Activated CD4-positive, alpha-beta T cell treated with anti-CD3 and anti-CD28 coated beads, Interleukin-2, amount 10 ng/mL, durations not matched to agents 7 days and 5 days (primary cell): ENCODE measurements at regions not wholly inside any gene's neighbourhood (a gene's known extent, or its start where the extent isn't known, plus 50 kb on each side); places are given as distances from the start of the nearest gene placed in this dataset.
"Not testable (repeated sequence)": the region's sequence is repeated elsewhere in the genome, so short reads cannot be mapped to it uniquely, and the experiment has no call there.

Source experiments
- CTCF ChIA-PET: fragments of 350-600 bp; sonication (Branson Sonifier 250); formaldehyde crosslinking; loops from one replicate; lab custom pipeline; 2021; ENCODE audit warnings: antibody characterized with exemption; lab: Charles Lee
- POLR2A ChIA-PET: fragments of 350-600 bp; sonication (Branson Sonifier 250); formaldehyde crosslinking; loops from one replicate; lab custom pipeline; 2021; ENCODE audit warnings: antibody characterized with exemption; lab: Charles Lee
- DNase-seq: peaks from one replicate; pipeline ENCODE4 v3.0.0-alpha.2; 2020
- H3K27ac Mint-ChIP-seq: one replicate; pipeline ENCODE4 v1.8.0; 2021; ENCODE audit warnings: mild to moderate bottlenecking, moderate library complexity, mixed read lengths
- H3K27me3 Mint-ChIP-seq: one replicate; pipeline ENCODE4 v1.8.0; 2021; ENCODE audit warnings: mixed read lengths
- H3K36me3 Mint-ChIP-seq: one replicate; pipeline ENCODE4 v1.8.0; 2021; ENCODE audit warnings: low read depth, mixed read lengths
- H3K4me1 Mint-ChIP-seq: one replicate; pipeline ENCODE4 v1.8.0; 2021; ENCODE audit warnings: mixed read lengths
- H3K4me3 Mint-ChIP-seq: one replicate; pipeline ENCODE4 v1.8.0; 2021; ENCODE audit warnings: mild to moderate bottlenecking, moderate library complexity, mixed read lengths
- H3K9me3 Mint-ChIP-seq: one replicate; pipeline ENCODE4 v1.8.0; 2021; ENCODE audit warnings: mixed read lengths

- H3K27me3 Mint-ChIP-seq, H3K4me3 Mint-ChIP-seq, H3K36me3 Mint-ChIP-seq, DNase-seq, H3K27ac Mint-ChIP-seq, CTCF ChIA-PET, H3K4me1 Mint-ChIP-seq, H3K9me3 Mint-ChIP-seq, POLR2A ChIA-PET: not testable (repeated sequence)
These were observed 94.3 kb downstream of the XKR3 start for GRCh38 chr22:16730894-16731293.

- POLR2A ChIA-PET: not testable (repeated sequence)
These were observed 97.7 kb downstream of the XKR3 start for GRCh38 chr22:16727491-16727890.

GRCh38 chr22:16723241-16723640, 102.0 kb downstream of the XKR3 start:
- H3K9me3 Mint-ChIP-seq, H3K27me3 Mint-ChIP-seq, H3K4me1 Mint-ChIP-seq, CTCF ChIA-PET, H3K4me3 Mint-ChIP-seq, H3K27ac Mint-ChIP-seq, DNase-seq, H3K36me3 Mint-ChIP-seq, POLR2A ChIA-PET: not testable (repeated sequence)

More at GRCh38 chr22:16727491-16727890, 97.7 kb downstream of the XKR3 start:
- H3K9me3 Mint-ChIP-seq, H3K4me3 Mint-ChIP-seq, H3K4me1 Mint-ChIP-seq, H3K27ac Mint-ChIP-seq, H3K27me3 Mint-ChIP-seq, DNase-seq, H3K36me3 Mint-ChIP-seq, CTCF ChIA-PET: not testable (repeated sequence)

DNA sequence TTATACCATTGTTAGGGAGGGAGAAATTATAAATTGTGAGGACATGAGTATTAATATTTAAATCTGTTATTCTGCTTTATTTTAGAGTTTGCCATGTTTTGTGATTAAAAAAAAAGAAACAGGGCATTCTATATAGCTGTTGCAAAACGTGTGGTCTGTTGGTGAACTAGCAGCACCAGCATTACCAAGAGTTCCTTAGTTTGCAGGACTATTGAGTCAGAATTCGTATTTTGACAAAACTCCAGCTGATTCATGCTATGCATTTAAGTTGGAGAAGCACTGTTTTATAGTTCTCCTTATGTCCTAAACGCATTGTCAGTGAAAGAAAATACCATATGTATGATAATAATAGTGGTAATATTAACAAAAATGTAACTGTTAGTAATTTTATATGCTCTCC, 102.6 kb downstream of the XKR3 start:
- DNase-seq, CTCF ChIA-PET, H3K27me3 Mint-ChIP-seq, H3K9me3 Mint-ChIP-seq, POLR2A ChIA-PET, H3K4me1 Mint-ChIP-seq, H3K4me3 Mint-ChIP-seq, H3K36me3 Mint-ChIP-seq, H3K27ac Mint-ChIP-seq: not testable (repeated sequence)

DNA sequence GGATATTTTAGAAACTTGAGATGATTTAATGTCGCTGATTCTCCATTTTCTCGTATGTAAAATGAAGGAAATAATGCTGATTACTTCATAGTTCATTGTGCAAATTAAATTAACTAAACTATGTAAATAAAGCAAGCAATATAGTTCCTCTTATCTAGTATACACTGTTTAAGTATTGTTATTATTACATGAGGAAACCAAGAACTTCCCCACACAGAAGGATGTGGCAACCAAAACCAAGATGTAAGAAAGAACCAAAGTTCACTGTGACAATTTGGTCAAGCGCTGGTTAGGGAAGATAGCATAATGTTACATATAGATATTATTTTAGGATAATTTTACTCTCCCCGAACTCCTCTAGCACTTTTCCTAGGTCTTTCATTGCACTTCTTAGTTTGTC, 103.2 kb downstream of the XKR3 start:
- ChIA-PET POLR2A (no interaction called here), CTCF (no interaction called here)
- Mint-ChIP-seq H3K4me3 (no peak overlapping the region), H3K4me1 (no peaks in the 10 kb centered on the region), H3K27ac (no peak overlapping the region), H3K9me3 (no peaks in the 10 kb centered on the region), H3K27me3 (peaks cover 5% of the 10 kb centered on the region), H3K36me3 (no peaks in the 10 kb centered on the region)
- DNase-seq: no peak

- peaks cover 6% of the 10 kb centered on the region for H3K27me3 Mint-ChIP-seq
- ChIA-PET POLR2A (no interaction called here), CTCF (no interaction called here)
- no peak overlapping the region for H3K27ac Mint-ChIP-seq
- no peaks in the 10 kb centered on the region for H3K9me3 Mint-ChIP-seq
- no peaks in the 10 kb centered on the region for H3K4me1 Mint-ChIP-seq
- H3K4me3 Mint-ChIP-seq: no peak overlapping the region
- no peak for DNase-seq
- H3K36me3 Mint-ChIP-seq: no peaks in the 10 kb centered on the region
These were observed 107.3 kb downstream of the XKR3 start for GRCh38 chr22:16717699-16718558.

DNA sequence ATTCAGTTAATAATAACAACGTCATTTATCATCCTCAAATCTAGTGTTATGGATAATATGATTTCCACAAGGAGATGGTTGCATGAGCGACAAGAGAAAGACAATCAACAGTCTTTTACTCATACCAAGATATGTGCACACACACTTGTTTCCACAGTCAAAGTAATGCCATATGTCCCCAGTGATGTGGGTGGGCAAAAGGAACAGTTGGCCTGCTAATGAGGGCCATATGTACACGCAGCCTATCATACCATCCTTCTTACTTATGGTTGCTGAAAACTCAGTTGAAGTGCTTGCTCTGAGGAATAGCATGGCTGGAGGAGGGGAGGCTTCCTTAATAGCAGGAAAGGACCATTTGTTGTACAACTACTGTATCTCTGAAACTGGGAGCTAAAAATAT, 110.6 kb downstream of the XKR3 start:
- H3K4me3 Mint-ChIP-seq, H3K9me3 Mint-ChIP-seq, CTCF ChIA-PET: not testable (repeated sequence)

GRCh38 chr22:16702318-16702870, 109.8 kb upstream of the CCT8L2 start:
- DNase-seq, H3K4me1 Mint-ChIP-seq, H3K27me3 Mint-ChIP-seq, H3K27ac Mint-ChIP-seq, H3K36me3 Mint-ChIP-seq, POLR2A ChIA-PET, H3K9me3 Mint-ChIP-seq, H3K4me3 Mint-ChIP-seq, CTCF ChIA-PET: not testable (repeated sequence)

More for the DNA sequence above, 110.6 kb downstream of the XKR3 start:
- POLR2A ChIA-PET, DNase-seq, H3K4me1 Mint-ChIP-seq, H3K27ac Mint-ChIP-seq, H3K27me3 Mint-ChIP-seq, H3K36me3 Mint-ChIP-seq: not testable (repeated sequence)

GRCh38 chr22:16700390-16700789, 107.8 kb upstream of the CCT8L2 start:
- H3K27me3 Mint-ChIP-seq, H3K27ac Mint-ChIP-seq, DNase-seq, H3K4me3 Mint-ChIP-seq, H3K4me1 Mint-ChIP-seq, H3K9me3 Mint-ChIP-seq, CTCF ChIA-PET, POLR2A ChIA-PET, H3K36me3 Mint-ChIP-seq: not testable (repeated sequence)

DNA sequence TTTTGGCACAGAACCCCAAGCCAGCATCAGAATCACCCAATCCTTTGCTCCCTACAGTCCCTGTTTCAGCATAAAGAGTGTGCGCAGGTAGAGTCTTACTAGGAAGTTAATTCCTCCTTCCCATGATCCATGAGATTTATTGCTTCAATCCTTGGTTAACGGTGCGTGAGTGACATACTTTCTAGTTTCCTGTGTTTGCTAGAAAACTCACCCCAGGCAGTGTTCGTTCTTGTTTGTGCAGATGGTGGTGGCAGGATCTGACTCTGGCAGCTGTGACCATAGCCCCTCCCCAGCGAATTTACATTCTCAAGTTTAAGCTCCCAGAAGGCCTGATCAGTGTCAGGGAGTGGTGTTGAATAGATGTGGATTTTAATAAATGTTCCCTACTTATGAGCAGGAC, 106.7 kb upstream of the CCT8L2 start:
- DNase-seq: no peak
- Mint-ChIP-seq H3K9me3 (no peaks in the 10 kb centered on the region), H3K4me1 (no peaks in the 10 kb centered on the region), H3K4me3 (no peak overlapping the region), H3K36me3 (no peaks in the 10 kb centered on the region), H3K27me3 (no peaks in the 10 kb centered on the region), H3K27ac (no peak overlapping the region)
- POLR2A ChIA-PET: no interaction called here
- CTCF ChIA-PET: no interaction called here

DNA sequence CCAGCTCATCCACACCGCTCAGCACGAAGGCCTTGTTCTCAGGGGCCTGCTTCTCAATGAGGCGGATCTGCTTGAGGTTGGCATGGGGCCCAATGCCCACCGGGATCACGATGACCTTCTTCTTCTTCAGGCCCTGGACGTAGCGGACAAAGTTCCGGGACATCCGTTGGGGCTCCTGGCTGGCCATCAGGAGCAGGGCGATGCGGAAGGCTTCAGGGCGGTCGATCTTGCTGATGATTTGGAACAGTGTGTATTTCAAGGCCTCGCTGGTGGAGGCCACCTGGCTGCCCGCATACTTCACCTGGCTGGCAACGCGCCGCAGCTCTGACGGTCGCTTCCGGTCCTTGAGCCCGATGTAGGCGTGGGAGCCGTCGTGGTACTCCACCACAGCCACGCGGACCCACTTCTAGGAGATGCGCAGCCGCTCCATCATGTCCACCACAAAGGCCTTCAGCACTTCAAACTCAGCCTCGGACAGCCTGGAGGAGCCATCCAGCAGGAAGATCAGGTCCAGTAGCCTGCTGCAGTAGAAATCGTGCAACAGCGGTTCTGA, 105.0 kb upstream of the CCT8L2 start:
- H3K36me3 Mint-ChIP-seq, H3K27ac Mint-ChIP-seq, H3K4me1 Mint-ChIP-seq, H3K27me3 Mint-ChIP-seq, H3K4me3 Mint-ChIP-seq, DNase-seq, H3K9me3 Mint-ChIP-seq, POLR2A ChIA-PET: not testable (repeated sequence)
- CTCF ChIA-PET: interaction anchor here (0.6 kb wide), 1 partner anchor 18 kb away, joined by 3 read pairs; no protein-coding TSS in a partner anchor

GRCh38 chr22:16696900-16697299, 104.3 kb upstream of the CCT8L2 start:
- H3K9me3 Mint-ChIP-seq, H3K27ac Mint-ChIP-seq, H3K36me3 Mint-ChIP-seq, H3K27me3 Mint-ChIP-seq, H3K4me3 Mint-ChIP-seq, DNase-seq, H3K4me1 Mint-ChIP-seq, POLR2A ChIA-PET: not testable (repeated sequence)
- CTCF ChIA-PET: interaction anchor here (0.6 kb wide), 1 partner anchor 18 kb away, joined by 3 read pairs; no protein-coding TSS in a partner anchor

- no peak for DNase-seq
- CTCF ChIA-PET: no interaction called here
- H3K4me1 Mint-ChIP-seq: no peaks in the 10 kb centered on the region
- H3K27ac Mint-ChIP-seq: no peak overlapping the region
- POLR2A ChIA-PET: no interaction called here
- H3K9me3 Mint-ChIP-seq: no peaks in the 10 kb centered on the region
- H3K4me3 Mint-ChIP-seq: no peak overlapping the region
- no peaks in the 10 kb centered on the region for H3K36me3 Mint-ChIP-seq
- no peaks in the 10 kb centered on the region for H3K27me3 Mint-ChIP-seq
These were observed 102.7 kb upstream of the CCT8L2 start for GRCh38 chr22:16695261-16695660.
